Mesenchymal stem cell (in vitro differentiated cells and primary cell): ENCODE measurements at regions not wholly inside any gene's neighbourhood (a gene's known extent, or its start where the extent isn't known, plus 50 kb on each side); places are given as distances from the start of the nearest gene placed in this dataset.

Experiments
- DNase-seq: peaks from one replicate; pipeline ENCODE4 v3.0.0-alpha.2; 2013
- H2AFZ ChIP-seq: one replicate; pipeline ENCODE4 v1.6.1; 2013; ENCODE audit warnings: low read depth, mild to moderate bottlenecking, control low read depth, inconsistent platforms, low read length, moderate library complexity
- H2AK5ac ChIP-seq: 2 replicates; pipeline ENCODE4 v1.6.1; 2013; ENCODE audit warnings: low read length, moderate library complexity, mild to moderate bottlenecking, inconsistent platforms; ENCODE audit not compliant: severe bottlenecking
- H2BK120ac ChIP-seq: one replicate; pipeline ENCODE4 v1.6.1; 2013; ENCODE audit warnings: low read depth, mild to moderate bottlenecking, inconsistent platforms, low read length, moderate library complexity
- H2BK12ac ChIP-seq, 2 experiments: one replicate each; pipeline ENCODE4 v1.6.1; 2013; ENCODE audit warnings: inconsistent platforms in 2 of 2, low read length in 2 of 2, mild to moderate bottlenecking in 2 of 2, moderate library complexity in 2 of 2, control low read depth in 1 of 2
- H2BK15ac ChIP-seq: one replicate; pipeline ENCODE4 v1.6.1; 2013; ENCODE audit warnings: mild to moderate bottlenecking, low read depth, inconsistent platforms; ENCODE audit not compliant: poor library complexity, severe bottlenecking
- H2BK5ac ChIP-seq: 2 replicates; pipeline ENCODE4 v1.6.1; 2013; ENCODE audit warnings: low read depth, mild to moderate bottlenecking, low read length, control low read depth, inconsistent platforms; ENCODE audit not compliant: poor library complexity, severe bottlenecking
- H3K14ac ChIP-seq, 2 experiments: one replicate each; pipeline ENCODE4 v1.6.1; 2013; ENCODE audit warnings: inconsistent platforms in 2 of 2, low read length in 2 of 2, control low read depth in 1 of 2, mild to moderate bottlenecking in 1 of 2, moderate library complexity in 1 of 2
- H3K18ac ChIP-seq, 2 experiments: one replicate each; pipeline ENCODE4 v1.6.1; 2013; ENCODE audit warnings: inconsistent platforms in 2 of 2, low read length in 2 of 2, control low read depth in 1 of 2, low read depth in 1 of 2, mild to moderate bottlenecking in 1 of 2
- H3K23ac ChIP-seq, 2 experiments: one replicate each; pipeline ENCODE4 v1.6.1; 2013; ENCODE audit warnings: inconsistent platforms in 2 of 2, low read length in 2 of 2, mild to moderate bottlenecking in 2 of 2, moderate library complexity in 2 of 2, control low read depth in 1 of 2
- H3K27ac ChIP-seq: 2 replicates; pipeline ENCODE4 v1.5.1; 2013; ENCODE audit warnings: mild to moderate bottlenecking, moderate library complexity, low read length, control low read depth, inconsistent platforms; ENCODE audit not compliant: poor library complexity, severe bottlenecking
- H3K27me3 ChIP-seq, 2 experiments: 2 replicates each; pipeline versions ENCODE4 v1.6.1 to v1.7.0; 2013; ENCODE audit warnings: low read length in 2 of 2, mild to moderate bottlenecking in 2 of 2, moderate library complexity in 2 of 2, control low read depth in 1 of 2, inconsistent platforms in 1 of 2; ENCODE audit not compliant: control insufficient read depth in 1 of 2, insufficient read depth in 1 of 2
- H3K36me3 ChIP-seq, 2 experiments: 2 replicates each; pipeline versions ENCODE4 v1.6.1 to v1.7.0; 2013; ENCODE audit warnings: low read length in 2 of 2, control low read depth in 1 of 2, inconsistent platforms in 1 of 2, low read depth in 1 of 2, mild to moderate bottlenecking in 1 of 2; ENCODE audit not compliant: insufficient read depth in 2 of 2, control insufficient read depth in 1 of 2
- H3K4ac ChIP-seq, 2 experiments: one replicate each; pipeline ENCODE4 v1.6.1; 2013; ENCODE audit warnings: inconsistent platforms in 2 of 2, low read length in 2 of 2, mild to moderate bottlenecking in 2 of 2, moderate library complexity in 2 of 2, control low read depth in 1 of 2, low read depth in 1 of 2
- H3K4me1 ChIP-seq: 2 replicates; pipeline ENCODE4 v1.6.1; 2013; ENCODE audit warnings: low read depth, low read length, control low read depth; ENCODE audit not compliant: control insufficient read depth, insufficient read depth
- H3K4me2 ChIP-seq: 2 replicates; pipeline ENCODE4 v1.6.1; 2013; ENCODE audit warnings: low read length, mild to moderate bottlenecking, inconsistent platforms; ENCODE audit not compliant: poor library complexity, severe bottlenecking
- H3K4me3 ChIP-seq, 2 experiments: 2 replicates each; pipeline versions ENCODE4 v1.5.1 to v1.7.0; 2013; ENCODE audit warnings: low read length in 2 of 2, mild to moderate bottlenecking in 2 of 2, control low read depth in 1 of 2, low read depth in 1 of 2; ENCODE audit not compliant: insufficient read depth in 1 of 2
- H3K79me1 ChIP-seq: replicated peaks from 2 replicates; pipeline ENCODE4 v1.6.1; 2013; ENCODE audit warnings: mild to moderate bottlenecking, control low read depth, low read length, inconsistent platforms; ENCODE audit not compliant: poor library complexity, severe bottlenecking
- H3K9ac ChIP-seq: 2 replicates; pipeline ENCODE4 v1.7.0; 2013; ENCODE audit warnings: mild to moderate bottlenecking, low read length, moderate library complexity
- H3K9me3 ChIP-seq: 2 replicates; pipeline ENCODE4 v1.7.0; 2013; ENCODE audit warnings: mild to moderate bottlenecking, low read length; ENCODE audit not compliant: control insufficient read depth
- H4K8ac ChIP-seq: one replicate; pipeline ENCODE4 v1.6.1; 2013; ENCODE audit warnings: inconsistent platforms, mild to moderate bottlenecking, low read length, moderate library complexity
- H4K91ac ChIP-seq: one replicate; pipeline ENCODE4 v1.6.1; 2013; ENCODE audit warnings: mild to moderate bottlenecking, low read length, inconsistent platforms
- WGBS: methylation state at CpG from one replicate; pipeline ENCODE4 v1.1.7; 2013; ENCODE audit warnings: mixed read lengths; 5-methylcytosine and 5-hydroxymethylcytosine counted together

GRCh38 chr7:25614415-25614814 is 386.1 kb upstream of the NPVF start:
- no peak for DNase-seq
- Histone ChIP-seq H3K18ac (peak overlapping the region in 1 of 2 experiments; percentile 4), H3K4me3 (no peak overlapping the region), H3K23ac (no peak overlapping the region), H2BK5ac (no peak overlapping the region), H3K4me1 (peaks cover 6% of the 10 kb centered on the region), H2AFZ (no peak overlapping the region), H2AK5ac (no peak overlapping the region), H3K9me3 (peaks cover 11% of the 10 kb centered on the region), H3K4ac (peak overlapping the region in 1 of 2 experiments; percentile 32), H3K36me3 (no peaks in the 10 kb centered on the region), H4K8ac (no peak overlapping the region), H3K27me3 (no peaks in the 10 kb centered on the region), H2BK120ac (no peak overlapping the region), H3K79me1 (no peaks in the 10 kb centered on the region), H3K9ac (no peak overlapping the region), H3K4me2 (no peak overlapping the region), H2BK12ac (peak overlapping the region in 1 of 2 experiments; percentile 12), H3K27ac (no peak overlapping the region), H3K14ac (no peak overlapping the region), H4K91ac (no peak overlapping the region), H2BK15ac (no peak overlapping the region)
- 83% methylated on average over 2 of the region's 3 CpGs for WGBS

GRCh38 chr7:25615003-25615402 is 386.7 kb upstream of the NPVF start:
- Histone ChIP-seq H3K4me3 (no peak overlapping the region), H2AFZ (no peak overlapping the region), H3K9ac (no peak overlapping the region), H3K9me3 (peaks cover 11% of the 10 kb centered on the region), H3K4ac (no peak overlapping the region), H2BK5ac (no peak overlapping the region), H3K79me1 (no peaks in the 10 kb centered on the region), H3K27me3 (no peaks in the 10 kb centered on the region), H3K4me1 (peaks cover 6% of the 10 kb centered on the region), H4K91ac (no peak overlapping the region), H3K23ac (no peak overlapping the region), H3K4me2 (no peak overlapping the region), H2AK5ac (no peak overlapping the region), H2BK120ac (peak overlapping the region; percentile 45), H4K8ac (no peak overlapping the region), H3K14ac (no peak overlapping the region), H2BK12ac (no peak overlapping the region), H3K27ac (no peak overlapping the region), H3K36me3 (no peaks in the 10 kb centered on the region), H3K18ac (peak overlapping the region in 1 of 2 experiments; percentile 6), H2BK15ac (no peak overlapping the region)
- peak; percentile 45 for DNase-seq
- 35% methylated on average over 4 of the region's 4 CpGs for WGBS

- peak overlapping the region; percentile 30 for H4K8ac ChIP-seq
- no peak overlapping the region for H3K4me3 ChIP-seq
- H3K79me1 ChIP-seq, result no peaks in the 10 kb centered on the region
- no peak overlapping the region for H2AFZ ChIP-seq
- H3K23ac ChIP-seq, result no peak overlapping the region
- no peak overlapping the region for H4K91ac ChIP-seq
- 4% methylated on average over 4 of the region's 5 CpGs for WGBS
- H3K36me3 ChIP-seq, result no peaks in the 10 kb centered on the region
- H3K9me3 ChIP-seq, result peaks cover 11% of the 10 kb centered on the region
- H2BK120ac ChIP-seq, result no peak overlapping the region
- H3K27ac ChIP-seq, result no peak overlapping the region
- H2BK15ac ChIP-seq, result no peak overlapping the region
- H3K4me1 ChIP-seq, result peaks cover 6% of the 10 kb centered on the region
- peak overlapping the region in 1 of 2 experiments; percentile 6 for H3K18ac ChIP-seq
- no peaks in the 10 kb centered on the region for H3K27me3 ChIP-seq
- DNase-seq, result peak; percentile 65
- no peak overlapping the region for H2BK5ac ChIP-seq
- no peak overlapping the region for H3K14ac ChIP-seq
- H3K9ac ChIP-seq, result no peak overlapping the region
- H2AK5ac ChIP-seq, result no peak overlapping the region
- H3K4ac ChIP-seq, result no peak overlapping the region
- H3K4me2 ChIP-seq, result no peak overlapping the region
- H2BK12ac ChIP-seq, result peak overlapping the region in 1 of 2 experiments; percentile 37
These were observed 387.3 kb upstream of the NPVF start for GRCh38 chr7:25615593-25615992.

- WGBS, result 69% methylated on average over 4 of the region's 4 CpGs
- Histone ChIP-seq H3K23ac (peak overlapping the region in 1 of 2 experiments; percentile 41), H3K4ac (no peak overlapping the region), H4K8ac (no peak overlapping the region), H3K27ac (no peak overlapping the region), H2BK15ac (no peak overlapping the region), H2AFZ (no peak overlapping the region), H3K4me2 (no peak overlapping the region), H3K79me1 (no peaks in the 10 kb centered on the region), H3K9me3 (peaks cover 6% of the 10 kb centered on the region), H2BK12ac (no peak overlapping the region), H3K18ac (no peak overlapping the region), H3K4me1 (peaks cover 7% of the 10 kb centered on the region), H3K14ac (no peak overlapping the region), H2AK5ac (no peak overlapping the region), H3K27me3 (no peaks in the 10 kb centered on the region), H2BK5ac (no peak overlapping the region), H3K9ac (no peak overlapping the region), H3K36me3 (no peaks in the 10 kb centered on the region), H4K91ac (no peak overlapping the region), H2BK120ac (no peak overlapping the region), H3K4me3 (no peak overlapping the region)
- no peak for DNase-seq
These were observed 388.9 kb upstream of the NPVF start for GRCh38 chr7:25617214-25617613.
